Panc1 (cell line): ENCODE measurements at regions not wholly inside any gene's neighbourhood (a gene's known extent, or its start where the extent isn't known, plus 50 kb on each side); places are given as distances from the start of the nearest gene placed in this dataset.

Source experiments
- ATAC-seq: fragments of 200-7000 bp; cut with Tn5 transposase; 2 replicates; pipeline ENCODE4 v1.9.1; 2020; ENCODE audit warnings: mild to moderate bottlenecking, moderate library complexity
- BruUV-seq: library from RNA; stranded (reverse); fragments of 400-500 nt; replicated peaks from 2 replicates; lab custom pipeline; 2021; lab: Mats Ljungman, UMichigan
- CTCF ChIA-PET: fragments of 300-600 bp; sonication (Branson Sonifier 250); formaldehyde crosslinking; loops from one replicate; lab custom pipeline; 2022; ENCODE audit warnings: antibody characterized with exemption; lab: Charles Lee
- POLR2A ChIA-PET: fragments of 300-600 bp; sonication (Branson Sonifier 250); formaldehyde crosslinking; loops from one replicate; lab custom pipeline; 2022; ENCODE audit warnings: antibody characterized with exemption; lab: Charles Lee
- DNase-seq: peaks from one replicate; pipeline ENCODE4 v3.0.0-alpha.2; 2010; ENCODE audit warnings: low read depth, low spot score
- H3K27ac ChIP-seq: 2 replicates; pipeline ENCODE4 v1.5.1; 2011; ENCODE audit warnings: mild to moderate bottlenecking, low read length, inconsistent platforms
- H3K27me3 ChIP-seq: fragments of 200-500 bp; sonication (Bioruptor generic); 2 replicates; pipeline ENCODE4 v1.6.0; 2014; ENCODE audit warnings: low read length, inconsistent platforms; ENCODE audit not compliant: control insufficient read depth, insufficient read depth
- H3K36me3 ChIP-seq: fragments of 200-500 bp; sonication (Bioruptor generic); 2 replicates; pipeline ENCODE4 v1.5.1; 2014; ENCODE audit warnings: inconsistent platforms, mild to moderate bottlenecking, low read length, moderate library complexity; ENCODE audit not compliant: control insufficient read depth, insufficient read depth
- H3K4me1 ChIP-seq: 2 replicates; pipeline ENCODE4 v1.5.1; 2011; ENCODE audit warnings: inconsistent platforms, mild to moderate bottlenecking, low read length, moderate library complexity; ENCODE audit not compliant: control insufficient read depth, insufficient read depth
- H3K4me3 ChIP-seq, 2 experiments: 2 replicates each; pipeline ENCODE4 v1.5.1; 2011 to 2012; ENCODE audit warnings: low read depth in 2 of 2, low read length in 2 of 2, mild to moderate bottlenecking in 2 of 2, inconsistent platforms in 1 of 2, moderate library complexity in 1 of 2
- H3K9me3 ChIP-seq: fragments of 200-500 bp; sonication (Bioruptor generic); 2 replicates; pipeline ENCODE4 v1.5.1; 2014; ENCODE audit warnings: low read depth, mild to moderate bottlenecking, inconsistent platforms, low read length, moderate library complexity; ENCODE audit not compliant: control insufficient read depth, insufficient read depth
- CTCF ChIP-seq: fragments of 450-650 bp; IDR thresholded peaks from 2 replicates; pipeline ENCODE4 v1.5.1; 2017; ENCODE audit warnings: mild to moderate bottlenecking
- POLR2AphosphoS5 ChIP-seq: IDR thresholded peaks from 2 replicates; pipeline ENCODE4 v1.6.1; 2012; ENCODE audit warnings: mild to moderate bottlenecking, low read depth, low read length, moderate library complexity
- REST ChIP-seq, 2 experiments: IDR thresholded peaks; 2 replicates each; pipeline ENCODE4 v1.6.1; 2011 to 2012; ENCODE audit warnings: low read depth in 2 of 2, control low read depth in 1 of 2, low read length in 1 of 2, mild to moderate bottlenecking in 1 of 2, moderate library complexity in 1 of 2; ENCODE audit not compliant: insufficient read depth in 1 of 2
- SIN3A ChIP-seq: IDR thresholded peaks from 2 replicates; pipeline ENCODE4 v1.6.1; 2012; ENCODE audit warnings: low read depth, mild to moderate bottlenecking, low read length, moderate library complexity, borderline replicate concordance; ENCODE audit not compliant: insufficient read depth
- TCF7L2 ChIP-seq: IDR thresholded peaks from 2 replicates; pipeline ENCODE4 v1.6.1; 2011; ENCODE audit warnings: mild to moderate bottlenecking, low read depth, low read length, inconsistent platforms
- in situ Hi-C: cut with HindIII; loops from 2 replicates; pipeline ENCODE4 v1.10.0; 2016; ENCODE audit warnings: low sequenced_read_pairs, low pct_unique_long_range_greater_than_20kb
- intact Hi-C: fragments of 100-400 bp; cut with micrococcal nuclease; formaldehyde crosslinking; loops from one replicate; pipeline ENCODE4 v1.10.0; 2022; ENCODE audit not compliant: unreplicated experiment

GRCh38 chr20:55646851-55647250 is 358.5 kb downstream of the CBLN4 start:
- no peaks in the 10 kb centered on the region for H3K27me3 ChIP-seq
- ChIA-PET CTCF (no interaction called here), POLR2A (no interaction called here)
- in situ Hi-C loops: no loop called here
- TF ChIP-seq SIN3A (no peak), REST (IDR thresholded peaks at IDR 0.05; ENCODE audit: insufficient read depth in 1 of 2, low read depth in 2 of 2, low read length in 1 of 2) (no peak), TCF7L2 (no peak), POLR2AphosphoS5 (no peak), CTCF (no peak)
- H3K4me1 ChIP-seq: no peaks in the 10 kb centered on the region
- H3K9me3 ChIP-seq: no peaks in the 10 kb centered on the region
- ATAC-seq (no peak), DNase-seq (no peak)
- H3K36me3 ChIP-seq: no peaks in the 10 kb centered on the region
- no peak overlapping the region for H3K27ac ChIP-seq
- no TSS peak for BruUV-seq
- intact Hi-C loops: no loop called here
- no peak overlapping the region for H3K4me3 ChIP-seq

GRCh38 chr20:55641497-55641896 is 363.8 kb downstream of the CBLN4 start:
- DNase-seq (no peak), ATAC-seq (no peak)
- Histone ChIP-seq H3K4me3 (no peak overlapping the region), H3K27ac (no peak overlapping the region), H3K27me3 (no peaks in the 10 kb centered on the region), H3K4me1 (no peaks in the 10 kb centered on the region), H3K9me3 (no peaks in the 10 kb centered on the region), H3K36me3 (no peaks in the 10 kb centered on the region)
- ChIA-PET POLR2A (no interaction called here), CTCF (no interaction called here)
- BruUV-seq: no TSS peak
- intact Hi-C loops (no loop called here), in situ Hi-C loops (no loop called here)
- TF ChIP-seq TCF7L2 (no peak), SIN3A (no peak)

- H3K4me3 ChIP-seq: no peak overlapping the region
- no peak for DNase-seq
- ATAC-seq: no peak
- intact Hi-C loops (no loop called here), in situ Hi-C loops (no loop called here)
- no peaks in the 10 kb centered on the region for H3K36me3 ChIP-seq
- no peaks in the 10 kb centered on the region for H3K4me1 ChIP-seq
- no peak for TF ChIP-seq SIN3A
- no peak for TF ChIP-seq CTCF
- TF ChIP-seq REST (IDR thresholded peaks at IDR 0.05; ENCODE audit: insufficient read depth in 1 of 2, low read depth in 2 of 2, low read length in 1 of 2): no peak
- no peak for TF ChIP-seq POLR2AphosphoS5
- TF ChIP-seq TCF7L2: no peak
- CTCF ChIA-PET: no interaction called here
- H3K27ac ChIP-seq: no peak overlapping the region
- no TSS peak for BruUV-seq
- H3K9me3 ChIP-seq: no peaks in the 10 kb centered on the region
- POLR2A ChIA-PET: no interaction called here
- no peaks in the 10 kb centered on the region for H3K27me3 ChIP-seq
Observed at GRCh38 chr20:55635870-55636269, 369.4 kb downstream of the CBLN4 start.
